Naive thymus-derived CD4-positive, alpha-beta T cell (primary cell): ENCODE measurements at regions not wholly inside any gene's neighbourhood (a gene's known extent, or its start where the extent isn't known, plus 50 kb on each side); places are given as distances from the start of the nearest gene placed in this dataset.

ENCODE experiments used
- ATAC-seq: fragments of 150-1000 bp; cut with Tn5 transposase; 2 replicates; pipeline ENCODE4 v1.10.0; 2021; ENCODE audit warnings: mild to moderate bottlenecking, moderate library complexity
- CTCF ChIA-PET: fragments of 350-600 bp; sonication (Branson Sonifier 250); formaldehyde crosslinking; loops from one replicate; lab custom pipeline; 2021; ENCODE audit warnings: antibody characterized with exemption; lab: Charles Lee
- POLR2A ChIA-PET: fragments of 350-600 bp; sonication (Branson Sonifier 250); formaldehyde crosslinking; loops from one replicate; lab custom pipeline; 2021; ENCODE audit warnings: antibody characterized with exemption, inconsistent platforms; lab: Charles Lee
- DNase-seq, 9 donors: peaks; one replicate each; pipeline versions ENCODE4 v3.0.0 to v3.0.0-alpha.2; 2020 to 2022; ENCODE audit warnings: mixed read lengths in 1 of 9
- H3K27ac ChIP-seq: one replicate; pipeline ENCODE4 v1.7.0; 2013; ENCODE audit warnings: mild to moderate bottlenecking, low read depth, low read length, moderate library complexity
- H3K27me3 ChIP-seq, 2 donors: one replicate each; pipeline ENCODE4 v1.7.0; 2013; ENCODE audit warnings: low read length in 2 of 2, mild to moderate bottlenecking in 2 of 2, moderate library complexity in 2 of 2; ENCODE audit not compliant: control insufficient read depth in 2 of 2, insufficient read depth in 2 of 2
- H3K36me3 ChIP-seq, 3 experiments: 1 replicate in 2 of 3; 2 replicates in 1 of 3; pipeline ENCODE4 v1.7.0; 2013; ENCODE audit warnings: low read length in 3 of 3, mild to moderate bottlenecking in 3 of 3, moderate library complexity in 1 of 3; ENCODE audit not compliant: insufficient read depth in 3 of 3, control insufficient read depth in 2 of 3
- H3K4me1 ChIP-seq, 2 donors: one replicate each; pipeline ENCODE4 v1.7.0; 2013; ENCODE audit warnings: low read length in 2 of 2, mild to moderate bottlenecking in 2 of 2, moderate library complexity in 1 of 2; ENCODE audit not compliant: control insufficient read depth in 2 of 2, insufficient read depth in 2 of 2
- H3K4me3 ChIP-seq: 2 replicates; pipeline ENCODE4 v1.7.0; 2013; ENCODE audit warnings: mild to moderate bottlenecking, low read length
- H3K9me3 ChIP-seq, 3 experiments: 1 replicate in 2 of 3; 2 replicates in 1 of 3; pipeline ENCODE4 v1.7.0; 2013; ENCODE audit warnings: low read length in 3 of 3; ENCODE audit not compliant: control insufficient read depth in 2 of 3
- H3K27ac Mint-ChIP-seq, 9 donors: one replicate each; pipeline ENCODE4 v1.8.0; 2020 to 2022; ENCODE audit warnings: mixed read lengths in 9 of 9, mild to moderate bottlenecking in 8 of 9, moderate library complexity in 5 of 9, inconsistent platforms in 2 of 9
- H3K27me3 Mint-ChIP-seq, 5 donors: one replicate each; pipeline ENCODE4 v1.8.0; 2021 to 2022; ENCODE audit warnings: mixed read lengths in 5 of 5, mild to moderate bottlenecking in 1 of 5
- H3K36me3 Mint-ChIP-seq, 5 donors: one replicate each; pipeline ENCODE4 v1.8.0; 2020 to 2022; ENCODE audit warnings: mixed read lengths in 5 of 5, mild to moderate bottlenecking in 3 of 5, inconsistent platforms in 1 of 5
- H3K4me1 Mint-ChIP-seq, 7 donors: one replicate each; pipeline ENCODE4 v1.8.0; 2020 to 2022; ENCODE audit warnings: mixed read lengths in 7 of 7, mild to moderate bottlenecking in 3 of 7, inconsistent platforms in 1 of 7
- H3K4me3 Mint-ChIP-seq, 10 donors: one replicate each; pipeline ENCODE4 v1.8.0; 2020 to 2022; ENCODE audit warnings: mild to moderate bottlenecking in 10 of 10, mixed read lengths in 10 of 10, moderate library complexity in 6 of 10, inconsistent platforms in 2 of 10
- H3K9me3 Mint-ChIP-seq, 11 donors: one replicate each; pipeline ENCODE4 v1.8.0; 2020 to 2022; ENCODE audit warnings: mixed read lengths in 11 of 11, mild to moderate bottlenecking in 4 of 11, inconsistent platforms in 1 of 11, moderate library complexity in 1 of 11
- intact Hi-C, 2 donors: fragments of 100-400 bp; cut with micrococcal nuclease; formaldehyde crosslinking; loops; one replicate each; pipeline ENCODE4 v1.15.1; 2023

GRCh38 chr19:56721714-56722113 is 50.2 kb upstream of the ZNF835 start:
- H3K27me3 Mint-ChIP-seq = peaks cover 0 to 6% (median 0%) of the 10 kb centered on the region in 5 donors
- Histone ChIP-seq H3K4me1 (no peaks in the 10 kb centered on the region), H3K36me3 (no peaks in the 10 kb centered on the region), H3K27ac (no peak overlapping the region), H3K4me3 (no peak overlapping the region), H3K9me3 (peaks cover 0 to 35% (median 0%) of the 10 kb centered on the region in 3 experiments), H3K27me3 (no peaks in the 10 kb centered on the region)
- CTCF ChIA-PET = no interaction called here
- no peak overlapping the region for H3K4me3 Mint-ChIP-seq
- intact Hi-C loops = no loop called here
- ATAC-seq = no peak
- no peaks in the 10 kb centered on the region for H3K4me1 Mint-ChIP-seq
- no peak for DNase-seq
- H3K36me3 Mint-ChIP-seq = peaks cover 0 to 31% (median 9%) of the 10 kb centered on the region in 5 donors
- no peak overlapping the region for H3K27ac Mint-ChIP-seq
- POLR2A ChIA-PET = no interaction called here
- H3K9me3 Mint-ChIP-seq = peaks cover 28 to 88% (median 56%) of the 10 kb centered on the region in 11 donors
